Activated CD4-positive, CD25-positive, alpha-beta regulatory T cell (primary cell): ENCODE measurements at regions not wholly inside any gene's neighbourhood (a gene's known extent, or its start where the extent isn't known, plus 50 kb on each side); places are given as distances from the start of the nearest gene placed in this dataset.
"Not testable (repeated sequence)": the region's sequence is repeated elsewhere in the genome, so short reads cannot be mapped to it uniquely, and the experiment has no call there.

ENCODE experiments used
- DNase-seq, 4 experiments: peaks; one replicate each; lab custom pipeline; 2025; lab: John Stamatoyannopoulos, UW

DNA sequence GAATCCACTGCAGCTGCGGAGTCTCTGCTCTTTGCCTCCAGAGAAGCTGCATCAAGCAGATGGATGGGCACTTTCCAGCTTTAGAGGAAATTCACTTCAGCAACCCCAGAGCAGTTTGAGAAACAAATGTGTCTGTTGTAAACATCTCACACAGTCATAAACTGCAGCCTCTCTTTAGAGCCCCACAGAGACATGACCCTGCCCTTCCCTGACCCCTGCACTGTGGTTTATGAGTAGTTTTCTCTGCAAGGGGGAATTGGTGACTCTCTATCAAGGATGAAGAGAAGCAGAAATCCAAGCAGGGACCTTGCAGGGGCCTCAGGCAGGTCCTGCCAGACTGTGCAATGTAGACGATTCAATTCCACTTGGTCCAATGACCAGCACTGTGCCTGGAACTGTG, 160.2 kb downstream of the SH2D4B start:
- no peak for DNase-seq

DNA sequence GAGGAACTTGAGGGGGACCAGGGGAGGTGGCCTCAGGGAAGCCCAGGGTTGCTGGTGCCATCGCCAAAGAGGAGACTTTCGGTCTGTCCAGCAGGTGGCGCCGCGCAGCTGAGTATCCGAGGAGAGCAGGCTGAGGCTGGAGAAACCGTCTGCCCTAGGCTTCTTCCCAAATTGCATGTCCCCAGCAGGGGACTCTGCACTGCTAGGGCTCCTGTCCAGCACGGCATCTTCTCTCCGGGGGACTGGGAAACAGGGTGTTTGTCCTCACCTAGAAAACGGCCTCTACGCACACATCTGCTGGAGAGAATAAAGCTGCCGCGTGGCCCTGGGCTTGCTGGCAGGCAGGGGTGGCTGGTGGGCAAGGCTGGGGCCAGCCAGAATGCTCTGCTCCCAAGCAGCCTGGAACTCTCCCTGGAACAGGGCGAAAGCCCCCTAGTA, 161.9 kb downstream of the SH2D4B start:
- DNase-seq, result peak; percentile 16 to 59 (median 43)

GRCh38 chr10:80700252-80700651, 162.6 kb downstream of the SH2D4B start:
- no peak for DNase-seq

GRCh38 chr10:80700760-80701444, 163.2 kb downstream of the SH2D4B start:
- DNase-seq, result no peak

- DNase-seq, result no peak
These were observed 164.0 kb downstream of the SH2D4B start for GRCh38 chr10:80701706-80702105.

GRCh38 chr10:80702143-80702542, 164.4 kb downstream of the SH2D4B start:
- DNase-seq, result no peak

DNA sequence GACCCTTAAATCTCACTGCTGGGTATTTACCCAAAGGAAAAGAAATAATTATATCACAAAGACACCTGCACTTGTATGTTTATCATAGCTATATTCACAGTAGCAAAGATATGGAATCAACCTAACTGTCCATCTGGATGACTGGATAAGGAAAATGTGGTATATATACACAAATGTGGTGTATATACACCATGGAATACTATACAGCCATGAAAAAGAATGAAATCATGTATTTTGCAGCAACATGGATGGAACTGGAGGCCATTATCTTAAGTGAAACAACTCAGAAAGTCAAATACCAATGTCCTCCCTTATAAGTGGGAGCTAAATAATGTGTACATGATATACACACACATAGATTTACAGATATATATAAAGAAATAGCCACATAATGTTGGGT, 168.2 kb downstream of the SH2D4B start:
- no peak for DNase-seq

DNA sequence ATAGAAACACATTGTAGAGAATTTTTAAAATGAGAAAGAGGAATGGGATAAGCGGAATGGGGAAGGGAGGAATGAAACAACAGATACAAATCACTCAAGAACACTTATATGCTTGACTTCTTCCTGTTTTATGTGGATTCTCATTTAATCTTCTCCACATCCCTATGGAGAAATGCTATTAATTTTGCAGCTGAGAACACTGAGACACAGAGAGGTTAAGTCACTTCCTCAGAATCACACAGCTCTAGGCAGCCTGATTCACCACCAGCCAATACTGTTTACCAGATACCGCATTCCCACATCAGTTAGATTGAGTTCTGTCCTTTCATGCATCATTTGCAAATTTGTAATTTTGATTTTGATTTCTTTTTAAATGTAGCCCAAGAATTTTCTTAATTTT, 170.5 kb downstream of the SH2D4B start:
- DNase-seq, result no peak

GRCh38 chr10:80708808-80709207, 171.1 kb downstream of the SH2D4B start:
- no peak for DNase-seq

GRCh38 chr10:80709866-80710265, 172.2 kb downstream of the SH2D4B start:
- DNase-seq, result no peak

DNA sequence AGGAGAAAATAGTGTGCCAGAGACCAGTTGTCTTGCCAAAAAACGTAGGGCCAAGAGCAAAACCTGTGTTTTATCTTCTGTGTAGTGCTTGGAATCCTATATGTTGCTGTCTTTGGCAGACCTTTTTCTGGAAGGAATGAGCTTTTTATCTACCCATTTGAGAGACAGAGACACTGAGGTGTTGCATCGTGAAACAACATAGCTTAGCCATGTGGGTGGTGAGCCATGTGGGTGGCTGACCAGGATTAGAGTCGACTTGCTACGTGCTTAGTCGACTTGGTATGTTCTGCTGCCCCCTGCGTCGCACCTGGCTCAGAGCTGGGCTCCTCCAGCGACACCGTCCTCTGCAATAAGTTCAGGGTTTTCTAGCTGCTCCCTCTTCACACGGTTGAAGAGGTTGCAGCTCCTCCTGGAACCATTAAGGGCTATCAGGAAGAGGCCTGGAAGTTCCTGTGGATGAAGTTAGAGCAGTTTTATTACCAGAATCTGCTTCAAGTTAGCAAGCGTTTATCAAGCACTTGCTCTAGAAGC, 175.8 kb downstream of the SH2D4B start:
- no peak for DNase-seq

- no peak for DNase-seq
These were observed 176.9 kb downstream of the SH2D4B start for GRCh38 chr10:80714566-80714965.

DNA sequence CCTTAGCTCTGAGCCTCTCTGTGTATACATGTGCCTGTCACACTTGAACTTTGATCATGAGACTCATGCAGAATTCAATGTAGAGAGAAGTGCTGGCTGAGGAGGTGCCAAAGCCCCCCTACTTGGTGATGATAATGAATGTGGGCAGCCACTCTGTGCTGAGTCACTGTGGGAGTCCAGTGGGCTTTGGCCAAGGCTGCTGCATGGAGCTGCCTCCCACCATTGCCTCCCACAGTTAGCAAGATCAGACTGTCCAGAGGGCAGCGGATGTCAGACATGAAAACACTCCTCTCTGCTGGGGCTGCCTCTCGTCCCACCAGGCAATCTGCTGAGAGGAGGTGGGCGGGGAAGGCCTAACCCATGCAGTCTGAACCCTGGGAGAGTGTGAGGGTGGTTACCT, 180.3 kb downstream of the SH2D4B start:
- DNase-seq, result no peak

GRCh38 chr10:80719935-80720334, 182.2 kb downstream of the SH2D4B start:
- DNase-seq, result no peak

- no peak for DNase-seq
These were observed 182.8 kb downstream of the SH2D4B start for GRCh38 chr10:80720549-80720948.

GRCh38 chr10:80728354-80728753, 190.7 kb downstream of the SH2D4B start:
- DNase-seq, result not testable (repeated sequence)

GRCh38 chr10:80729896-80730295, 192.2 kb downstream of the SH2D4B start:
- DNase-seq, result no peak

DNA sequence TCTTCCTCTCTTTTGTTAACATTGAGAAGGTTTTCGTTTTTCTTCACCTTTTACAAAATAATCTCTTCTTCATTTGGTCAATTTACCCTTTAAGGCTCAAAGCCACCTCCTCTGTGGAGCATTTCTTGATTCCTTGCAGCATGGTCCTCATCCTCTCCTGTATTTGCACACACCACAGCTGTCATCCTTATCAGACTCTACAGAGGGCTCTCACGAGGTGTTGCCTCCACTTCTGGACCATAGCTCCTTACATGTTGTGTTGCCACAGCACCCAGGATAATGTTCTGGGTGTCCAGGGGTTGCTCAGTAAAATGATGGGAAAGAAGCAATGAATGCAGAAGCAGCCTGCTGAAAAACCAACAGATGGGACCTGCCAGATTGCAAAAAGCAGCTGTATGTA, 192.8 kb downstream of the SH2D4B start:
- DNase-seq, result no peak

DNA sequence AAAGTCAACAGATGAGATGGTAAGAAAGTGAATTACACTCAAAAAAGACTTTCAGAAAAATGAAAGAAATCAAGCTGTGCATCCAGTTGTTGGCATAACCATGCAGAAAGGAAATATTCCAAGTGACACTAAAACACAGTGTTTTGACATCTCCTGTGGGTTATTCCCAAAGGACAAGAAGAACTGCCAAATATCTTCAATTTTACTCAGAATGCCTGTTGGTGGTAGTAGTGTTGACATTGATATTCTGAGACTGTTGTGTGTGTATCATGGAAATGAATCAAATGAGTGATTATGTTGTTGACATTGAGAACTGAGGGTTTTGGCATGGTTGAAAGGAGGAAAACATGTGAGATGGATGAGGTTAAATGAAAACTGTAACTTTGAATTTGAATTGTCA, 196.9 kb downstream of the SH2D4B start:
- DNase-seq, result no peak

- DNase-seq, result no peak
These were observed 199.5 kb downstream of the SH2D4B start for GRCh38 chr10:80737209-80737608.

- DNase-seq, result no peak
These were observed 201.6 kb downstream of the SH2D4B start for GRCh38 chr10:80739328-80739727.

GRCh38 chr10:80739963-80740715, 202.4 kb downstream of the SH2D4B start:
- DNase-seq, result no peak

GRCh38 chr10:80741278-80741677, 203.6 kb downstream of the SH2D4B start:
- DNase-seq, result no peak
